T-helper 1 cell treated with Interleukin-12 subunit alpha and Interleukin-12 subunit beta and Interleukin-4 antibody, amounts not matched to agents 30 ng/mL and 1 ng/mL, for 36 hours (primary cell): ENCODE measurements at regions not wholly inside any gene's neighbourhood (a gene's known extent, or its start where the extent isn't known, plus 50 kb on each side); places are given as distances from the start of the nearest gene placed in this dataset.

Source experiments
- intact Hi-C: fragments of 100-400 bp; cut with micrococcal nuclease; formaldehyde crosslinking; loops from one replicate; pipeline ENCODE4 v1.15.1; 2024

- intact Hi-C loops: no loop called here
Observed at GRCh38 chr2:150624001-150624401, 136.5 kb upstream of the RND3 start.

- intact Hi-C loops: no loop called here
Observed at GRCh38 chr2:150621526-150622213, 134.2 kb upstream of the RND3 start.

GRCh38 chr2:150620855-150621254 is 133.4 kb upstream of the RND3 start:
- intact Hi-C loops: no loop called here

GRCh38 chr2:150620416-150620815 is 132.9 kb upstream of the RND3 start:
- intact Hi-C loops: no loop called here

GRCh38 chr2:150619607-150620330 is 132.3 kb upstream of the RND3 start:
- intact Hi-C loops: no loop called here

- intact Hi-C loops: no loop called here
Observed at GRCh38 chr2:150618245-150618895, 130.9 kb upstream of the RND3 start.

- intact Hi-C loops: no loop called here
Observed at GRCh38 chr2:150617351-150617978, 130.0 kb upstream of the RND3 start.

GRCh38 chr2:150612957-150613710 is 125.7 kb upstream of the RND3 start:
- intact Hi-C loops: no loop called here

GRCh38 chr2:150610670-150611279 is 123.3 kb upstream of the RND3 start:
- intact Hi-C loops: loop anchor here (1.0 kb wide), 1 partner anchor 1013 kb away; no protein-coding TSS in a partner anchor

- intact Hi-C loops: loop anchor here (1.0 kb wide), 1 partner anchor 1013 kb away; no protein-coding TSS in a partner anchor
Observed at GRCh38 chr2:150609831-150610582, 122.5 kb upstream of the RND3 start.

- intact Hi-C loops: no loop called here
Observed at GRCh38 chr2:150608341-150608740, 120.9 kb upstream of the RND3 start.

- intact Hi-C loops: no loop called here
Observed at GRCh38 chr2:150607390-150607811, 119.9 kb upstream of the RND3 start.

GRCh38 chr2:150606380-150607060 is 119.1 kb upstream of the RND3 start:
- intact Hi-C loops: no loop called here

- intact Hi-C loops: no loop called here
Observed at GRCh38 chr2:150605664-150606063, 118.2 kb upstream of the RND3 start.

- intact Hi-C loops: no loop called here
Observed at GRCh38 chr2:150601280-150602038, 114.0 kb upstream of the RND3 start.

GRCh38 chr2:150599889-150600288 is 112.4 kb upstream of the RND3 start:
- intact Hi-C loops: no loop called here

- intact Hi-C loops: no loop called here
Observed at GRCh38 chr2:150598383-150598782, 110.9 kb upstream of the RND3 start.

GRCh38 chr2:150595803-150596470 is 108.5 kb upstream of the RND3 start:
- intact Hi-C loops: no loop called here
